ENCODE measurements at regions not wholly inside any gene's neighbourhood (a gene's known extent, or its start where the extent isn't known, plus 50 kb on each side); places are given as distances from the start of the nearest gene placed in this dataset.

GRCh38 chr6:37556881-37557644 lies 57.4 kb upstream of the CCDC167 start:
- no peak for DNase-seq

- DNase-seq: no peak
These were observed 55.5 kb upstream of the CCDC167 start for GRCh38 chr6:37555040-37555781.

- DNase-seq: no peak
These were observed 54.8 kb upstream of the CCDC167 start for GRCh38 chr6:37554480-37554819.

GRCh38 chr6:37552267-37552666 lies 52.6 kb upstream of the CCDC167 start:
- no peak for DNase-seq

GRCh38 chr6:37551867-37552266 lies 52.2 kb upstream of the CCDC167 start:
- DNase-seq: no peak

- DNase-seq: no peak
These were observed 51.8 kb upstream of the CCDC167 start for GRCh38 chr6:37551446-37551845.

- no peak for DNase-seq
These were observed 51.3 kb upstream of the CCDC167 start for GRCh38 chr6:37551002-37551401.

- no peak for DNase-seq
These were observed 50.6 kb upstream of the CCDC167 start for GRCh38 chr6:37550191-37550831.

- no peak for DNase-seq
These were observed 49.9 kb upstream of the CCDC167 start for GRCh38 chr6:37549558-37549957.
